NCI-H82 (cell line): ENCODE measurements at regions not wholly inside any gene's neighbourhood (a gene's known extent, or its start where the extent isn't known, plus 50 kb on each side); places are given as distances from the start of the nearest gene placed in this dataset.
"Not testable (repeated sequence)": the region's sequence is repeated elsewhere in the genome, so short reads cannot be mapped to it uniquely, and the experiment has no call there.

Experiments used
- DNase-seq: peaks from one replicate; lab custom pipeline; 2025; lab: John Stamatoyannopoulos, UW

DNA sequence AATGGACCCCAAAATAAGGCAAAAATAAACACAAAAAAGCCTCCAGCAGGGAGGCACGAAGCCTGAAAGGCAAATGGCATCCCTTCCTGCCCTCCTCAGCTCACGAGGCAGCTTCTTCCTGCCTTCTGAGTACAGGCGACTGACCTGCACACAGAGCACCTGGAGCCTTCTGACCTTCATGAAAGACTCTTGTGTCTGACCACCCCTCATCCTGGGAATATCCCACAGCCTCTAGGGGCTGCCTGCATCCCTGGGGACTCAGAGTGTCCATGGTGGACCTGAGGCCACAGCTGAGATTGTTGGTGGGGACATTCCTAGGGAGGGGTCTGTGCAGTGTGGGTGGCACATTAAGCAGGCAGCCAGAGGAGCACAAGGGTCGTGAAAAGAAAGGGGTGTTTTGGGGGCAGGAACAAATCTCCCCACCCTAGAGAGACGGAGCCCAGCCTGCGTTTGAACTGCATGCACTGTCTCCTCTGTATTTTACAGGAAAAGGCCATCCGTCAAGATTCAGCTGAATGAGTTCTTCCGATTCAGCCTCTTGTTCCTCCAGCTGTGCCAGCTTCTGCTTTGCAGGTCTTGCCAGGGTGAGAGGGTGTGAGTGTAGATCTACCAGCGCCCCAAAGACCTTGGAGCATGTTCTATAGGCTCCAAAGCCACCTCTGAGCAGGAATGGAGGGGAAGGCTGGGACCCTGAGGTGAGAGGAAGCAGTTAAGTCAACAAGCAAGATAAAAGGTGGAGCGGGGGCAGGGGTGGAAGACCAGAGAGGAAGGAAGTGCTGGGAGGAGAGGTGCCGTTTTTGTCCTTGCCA is 80.4 kb upstream of the MEF2A start:
- DNase-seq, result no peak

DNA sequence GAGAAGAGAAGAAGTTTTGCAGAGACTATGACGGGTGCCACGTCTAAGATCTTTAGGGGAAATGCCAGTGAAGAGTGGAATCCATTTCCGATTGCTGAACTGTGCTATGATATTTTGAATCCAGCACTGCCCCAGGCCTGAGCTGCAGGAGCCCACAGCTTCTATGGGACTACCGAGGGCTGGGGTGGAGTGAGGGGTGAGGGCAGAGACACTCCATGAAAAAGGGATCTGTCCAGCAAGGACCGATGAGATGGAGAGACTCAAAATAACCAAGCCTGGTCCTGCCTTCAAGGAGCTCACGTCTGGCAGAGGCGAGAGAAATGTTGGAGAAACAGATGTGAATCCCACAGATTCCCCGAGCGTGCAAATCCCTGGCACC is 79.8 kb upstream of the MEF2A start:
- no peak for DNase-seq

- peak; percentile 74 for DNase-seq
Observed at GRCh38 chr15:99486371-99487336, 79.1 kb upstream of the MEF2A start.

DNA sequence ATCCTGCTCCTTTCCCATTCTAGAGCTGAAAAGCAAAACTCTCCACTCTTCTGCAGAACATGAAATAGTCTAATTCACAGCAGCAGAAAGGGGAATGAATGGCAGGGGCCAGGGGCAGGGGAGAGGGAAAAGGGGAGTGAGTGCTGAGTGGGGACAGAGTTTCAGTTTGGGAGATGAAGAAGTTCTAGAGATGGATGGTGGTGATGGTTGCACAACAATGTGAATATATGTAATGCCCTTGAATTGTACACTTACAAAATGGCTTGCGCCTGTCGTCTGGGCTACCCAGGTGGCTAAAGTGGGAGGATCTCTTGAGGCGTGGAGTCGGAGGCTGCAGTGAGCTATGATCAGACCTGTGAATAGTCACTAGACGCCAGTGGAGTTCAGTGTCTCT is 78.5 kb upstream of the MEF2A start:
- DNase-seq, result no peak

DNA sequence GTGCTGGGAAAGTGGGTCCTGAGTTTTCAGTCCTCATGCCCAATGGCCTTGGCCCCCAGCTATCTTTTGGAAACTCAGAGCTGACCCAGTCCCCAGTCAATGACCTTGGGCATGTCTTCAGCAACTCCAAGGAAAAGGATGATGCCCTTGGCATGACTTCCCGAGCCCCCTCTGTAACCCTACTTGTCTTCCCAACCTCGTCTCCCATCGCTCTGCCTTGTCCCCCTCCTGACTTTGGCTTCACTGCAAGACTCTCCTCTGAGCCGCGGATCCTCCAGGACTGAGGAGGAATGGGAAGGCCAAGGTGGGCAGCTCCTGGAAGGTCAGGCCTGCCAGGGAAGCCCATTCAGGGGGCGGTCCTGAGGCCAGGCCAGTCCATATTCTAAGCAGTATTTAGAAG is 73.5 kb upstream of the MEF2A start:
- no peak for DNase-seq

DNA sequence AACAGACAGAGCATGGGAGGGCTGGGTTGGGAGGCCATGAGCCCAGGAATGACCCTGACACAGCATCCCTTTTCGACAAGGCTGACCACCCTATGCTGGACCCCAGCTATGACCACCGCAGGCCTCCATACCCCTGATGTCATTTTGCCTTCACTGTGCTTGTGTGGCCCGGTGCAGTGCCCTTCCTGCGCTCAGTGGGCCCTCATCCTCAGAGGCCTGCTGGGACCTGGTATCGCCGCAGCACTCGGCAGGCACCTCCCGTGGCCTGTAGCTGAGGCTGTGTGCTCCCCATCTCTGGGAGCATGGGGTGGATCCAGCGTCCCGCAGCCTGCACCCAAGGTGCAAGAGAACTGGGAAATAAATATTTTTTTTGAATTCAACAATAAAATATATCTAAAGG is 73.1 kb upstream of the MEF2A start:
- DNase-seq, result no peak

DNA sequence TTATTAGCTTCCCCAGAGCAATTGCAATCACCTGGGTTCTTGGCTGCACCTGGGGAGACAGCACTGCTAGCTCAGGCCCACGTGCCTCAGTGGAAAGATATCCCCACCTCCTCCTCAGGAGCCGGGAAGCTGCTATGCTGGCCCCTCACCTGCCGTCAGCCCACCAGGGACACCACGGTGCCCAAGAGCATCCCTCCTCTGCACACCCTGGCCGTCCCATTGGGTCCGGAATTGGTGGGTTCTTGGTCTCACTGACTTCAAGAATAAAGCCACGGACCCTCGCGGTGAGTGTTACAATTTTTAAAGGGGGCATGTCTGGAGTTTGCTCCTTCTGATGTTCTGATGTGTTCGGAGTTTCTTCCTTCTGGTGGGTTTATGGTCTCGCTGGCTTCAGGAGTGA is 72.3 kb upstream of the MEF2A start:
- no peak for DNase-seq

- not testable (repeated sequence) for DNase-seq
Observed at GRCh38 chr15:99494536-99495233, 71.1 kb upstream of the MEF2A start.

GRCh38 chr15:99495430-99496301 is 70.1 kb upstream of the MEF2A start:
- no peak for DNase-seq

- no peak for DNase-seq
Observed at GRCh38 chr15:99496302-99496629, 69.5 kb upstream of the MEF2A start.

GRCh38 chr15:99502182-99502581 is 63.6 kb upstream of the MEF2A start:
- no peak for DNase-seq

DNA sequence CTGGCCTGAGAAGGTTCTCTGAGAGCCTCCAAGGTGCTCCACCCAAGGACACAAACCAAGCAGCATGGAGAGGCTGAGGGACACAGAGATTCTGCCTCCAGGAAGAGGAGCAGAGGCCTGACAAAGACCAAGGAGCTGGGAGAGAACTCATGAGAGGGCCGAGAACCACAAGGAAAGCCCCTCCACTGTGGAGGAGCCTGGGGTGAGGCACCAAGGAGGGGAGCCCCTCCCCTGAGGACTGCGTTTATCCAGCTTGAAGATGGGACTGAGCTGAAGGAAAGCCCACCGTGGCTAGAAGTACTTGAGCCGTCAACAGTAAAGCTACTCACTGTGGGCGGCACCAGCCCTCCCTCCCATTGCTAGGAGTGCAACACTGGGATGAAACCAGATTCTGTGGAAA is 63.1 kb upstream of the MEF2A start:
- no peak for DNase-seq

DNA sequence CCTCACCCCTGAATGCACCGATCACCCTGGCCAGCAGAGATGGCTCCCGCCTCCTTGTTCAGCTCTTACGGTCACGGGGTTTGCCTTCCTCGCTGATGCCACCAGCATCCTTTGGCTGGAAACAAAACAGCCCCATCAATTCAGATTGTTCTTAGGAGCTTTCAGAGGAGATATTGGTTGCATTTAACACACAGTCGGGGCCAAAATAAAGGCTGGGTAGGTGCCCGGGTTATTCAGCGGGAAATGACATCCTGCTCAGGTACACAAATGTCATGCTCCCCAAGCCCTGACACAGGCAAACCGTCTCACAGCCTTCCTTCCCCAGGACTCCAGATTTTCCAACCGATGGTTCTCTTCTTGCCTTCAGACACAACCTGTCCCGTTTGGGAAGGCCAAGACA is 62.4 kb upstream of the MEF2A start:
- no peak for DNase-seq

- no peak for DNase-seq
Observed at GRCh38 chr15:99504071-99504822, 61.5 kb upstream of the MEF2A start.

DNA sequence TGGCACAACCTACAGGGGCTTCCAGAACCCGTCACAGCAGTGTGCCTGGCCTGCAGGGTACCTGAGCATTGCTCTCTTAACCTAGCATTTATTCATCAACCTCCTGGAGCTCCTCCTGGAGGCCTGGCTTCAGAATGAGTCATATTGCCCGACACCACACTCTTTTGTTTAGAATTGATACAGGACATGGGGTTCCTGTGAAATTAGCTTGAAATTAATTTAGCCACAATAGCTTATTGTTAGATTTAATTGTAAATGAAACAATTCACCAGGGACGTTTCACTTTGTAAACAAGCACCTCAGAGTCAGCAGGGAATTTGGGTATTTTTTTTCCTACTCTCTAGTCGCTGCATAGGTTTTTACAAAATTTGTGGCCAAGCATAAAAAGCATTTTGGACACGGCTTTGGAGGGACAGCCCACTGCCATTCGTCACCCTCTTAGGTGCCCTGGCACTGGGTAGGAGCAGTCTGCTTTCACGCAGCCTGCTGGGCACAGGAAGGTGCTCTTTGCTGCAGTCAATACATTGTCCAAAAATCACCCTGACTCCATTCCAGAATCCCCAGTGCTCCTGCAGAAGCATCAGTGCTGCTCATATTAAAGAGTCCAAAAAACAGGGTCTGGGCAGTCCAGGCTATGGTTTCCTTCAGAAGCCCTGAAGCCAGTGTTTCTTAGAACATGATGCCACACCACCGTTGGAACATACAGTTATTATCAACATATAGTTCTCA is 60.8 kb upstream of the MEF2A start:
- no peak for DNase-seq

DNA sequence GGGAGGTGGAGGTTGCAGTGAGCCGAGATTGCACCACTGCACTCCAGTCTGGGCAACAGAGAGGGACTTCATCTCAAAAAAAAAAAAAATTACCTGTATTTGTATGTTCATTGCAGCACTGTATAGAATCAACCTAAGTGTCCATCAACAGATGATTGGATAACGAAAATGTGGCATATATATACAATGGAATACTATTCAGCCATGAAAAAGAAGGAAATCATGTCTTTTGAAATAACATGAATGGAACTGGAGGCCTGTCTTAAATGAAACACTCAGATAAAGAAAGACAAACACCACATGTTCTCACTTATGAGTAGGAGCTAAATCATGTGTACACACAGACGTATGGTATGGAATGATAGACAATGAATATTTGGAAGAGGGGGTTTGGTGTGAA is 59.4 kb upstream of the MEF2A start:
- DNase-seq, result no peak

GRCh38 chr15:99507016-99507503 is 58.7 kb upstream of the MEF2A start:
- DNase-seq, result peak; percentile 33

GRCh38 chr15:99507504-99508310 is 58.1 kb upstream of the MEF2A start:
- peak; percentile 84 for DNase-seq

DNA sequence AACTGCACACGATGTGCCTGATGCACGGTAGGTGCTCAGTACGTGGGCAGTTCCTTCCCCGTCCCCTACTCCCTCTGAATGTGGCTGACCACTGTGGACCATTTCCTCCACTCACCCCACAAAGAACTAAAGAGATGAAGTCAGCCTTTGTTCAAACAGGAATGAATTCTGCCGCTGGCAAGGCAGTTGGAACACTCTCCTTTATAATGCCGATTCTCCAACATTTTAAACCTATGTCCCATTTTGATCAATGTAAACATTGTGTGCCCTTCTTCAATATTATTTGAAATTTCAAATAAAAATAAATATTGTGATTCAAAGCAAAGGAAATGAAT is 57.5 kb upstream of the MEF2A start:
- no peak for DNase-seq
